Activated CD4-positive, alpha-beta T cell treated with anti-CD3 and anti-CD28 coated beads, Interleukin-2, amount 50 U/mL, for 24 hours (primary cell): ENCODE measurements at regions not wholly inside any gene's neighbourhood (a gene's known extent, or its start where the extent isn't known, plus 50 kb on each side); places are given as distances from the start of the nearest gene placed in this dataset.
"Not testable (repeated sequence)": the region's sequence is repeated elsewhere in the genome, so short reads cannot be mapped to it uniquely, and the experiment has no call there.

ENCODE experiments used
- DNase-seq, 2 donors: peaks; one replicate each; pipeline ENCODE4 v3.0.0-alpha.2; 2020; ENCODE audit warnings: low read depth in 1 of 2, low spot score in 1 of 2

- DNase-seq = no peak
Measured at GRCh38 chrX:26631385-26631784, 415.4 kb downstream of the MAGEB5 start.

- DNase-seq = no peak
Measured at GRCh38 chrX:26613956-26614355, 398.0 kb downstream of the MAGEB5 start.

- no peak for DNase-seq
Measured at GRCh38 chrX:26606971-26607370, 391.0 kb downstream of the MAGEB5 start.

- no peak for DNase-seq
Measured at GRCh38 chrX:26597981-26598380, 382.0 kb downstream of the MAGEB5 start.

- no peak for DNase-seq
Measured at GRCh38 chrX:26590849-26591248, 374.9 kb downstream of the MAGEB5 start.

- no peak for DNase-seq
Measured at GRCh38 chrX:26586570-26586969, 370.6 kb downstream of the MAGEB5 start.

GRCh38 chrX:26581091-26581490, 365.1 kb downstream of the MAGEB5 start:
- DNase-seq = no peak

- DNase-seq = no peak
Measured at GRCh38 chrX:26580021-26580420, 364.1 kb downstream of the MAGEB5 start.

GRCh38 chrX:26574234-26574633, 358.3 kb downstream of the MAGEB5 start:
- DNase-seq = no peak

GRCh38 chrX:26562156-26562555, 346.2 kb downstream of the MAGEB5 start:
- no peak for DNase-seq

- DNase-seq = no peak
Measured at GRCh38 chrX:26559855-26560254, 343.9 kb downstream of the MAGEB5 start.

GRCh38 chrX:26558719-26559386, 342.9 kb downstream of the MAGEB5 start:
- no peak for DNase-seq

GRCh38 chrX:26557691-26558321, 341.8 kb downstream of the MAGEB5 start:
- DNase-seq = no peak

GRCh38 chrX:26525768-26526167, 309.8 kb downstream of the MAGEB5 start:
- DNase-seq = not testable (repeated sequence)

- no peak for DNase-seq
Measured at GRCh38 chrX:26522501-26522900, 306.5 kb downstream of the MAGEB5 start.

GRCh38 chrX:26511589-26512363, 295.8 kb downstream of the MAGEB5 start:
- no peak for DNase-seq

- DNase-seq = no peak
Measured at GRCh38 chrX:26470941-26471340, 255.0 kb downstream of the MAGEB5 start.

- DNase-seq = no peak
Measured at GRCh38 chrX:26466387-26466786, 250.4 kb downstream of the MAGEB5 start.

- DNase-seq = no peak
Measured at GRCh38 chrX:26445288-26445687, 229.3 kb downstream of the MAGEB5 start.

GRCh38 chrX:26444417-26444816, 228.4 kb downstream of the MAGEB5 start:
- not testable (repeated sequence) for DNase-seq

GRCh38 chrX:26442340-26442739, 226.4 kb downstream of the MAGEB5 start:
- DNase-seq = no peak

GRCh38 chrX:26414534-26414933, 198.6 kb downstream of the MAGEB5 start:
- DNase-seq = no peak
